ENCODE measurements at regions not wholly inside any gene's neighbourhood (a gene's known extent, or its start where the extent isn't known, plus 50 kb on each side); places are given as distances from the start of the nearest gene placed in this dataset.

DNA sequence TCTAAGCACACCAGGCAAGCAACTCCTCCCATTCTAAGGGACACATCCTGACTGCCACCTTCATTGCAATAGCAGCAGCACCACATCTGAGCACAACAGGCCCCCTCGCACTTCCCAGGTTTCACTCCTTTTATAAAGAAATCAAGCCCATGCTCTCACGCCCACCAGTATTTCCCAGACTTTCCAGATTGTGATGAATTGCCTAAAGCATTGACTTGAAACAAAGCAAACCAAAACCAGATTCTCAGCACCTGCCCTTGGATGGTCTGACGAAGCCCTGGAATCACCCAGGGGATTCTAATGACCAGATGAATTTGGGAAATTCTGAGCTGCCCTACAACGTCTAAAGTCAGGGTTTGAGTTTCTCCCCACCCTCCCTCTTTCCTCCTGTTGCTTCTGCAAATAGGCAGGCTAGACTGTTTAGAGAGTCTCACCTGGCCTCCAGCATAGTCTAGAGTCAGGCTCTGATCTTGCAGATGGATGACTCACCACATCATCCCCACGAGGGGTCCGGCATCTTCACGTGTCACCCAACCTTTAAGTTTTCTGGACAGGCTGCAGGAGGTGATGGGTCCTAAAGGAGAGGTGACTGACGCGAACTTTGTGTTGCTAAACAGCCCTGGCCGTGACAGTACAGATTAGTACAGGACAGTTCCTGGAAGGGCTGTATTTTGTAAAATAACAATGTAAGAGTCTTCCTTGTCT is 198.0 kb downstream of the SKIDA1 start:
- 79 to 82% methylated on average over 10 of the region's 10 CpGs for WGBS, 2 donors
- H3K36me3 ChIP-seq (ENCODE audit: control insufficient read depth in 1 of 2, insufficient read depth in 2 of 2, low read length in 1 of 2), result no peaks in the 10 kb centered on the region
- no peak overlapping the region for H3K27ac ChIP-seq (ENCODE audit: low read depth in 1 of 2, low read length in 2 of 2)
- H3K4me1 ChIP-seq (ENCODE audit: control insufficient read depth in 1 of 2, insufficient read depth in 2 of 2, low read length in 2 of 2), result no peaks in the 10 kb centered on the region
- intact Hi-C loops (cut with DNase I), result no loop called here
- ATAC-seq (ENCODE audit: low FRiP score), result no peak
- H3K9me3 ChIP-seq (ENCODE audit: control insufficient read depth, low read length), result no peaks in the 10 kb centered on the region
- no peak overlapping the region for H3K4me3 ChIP-seq (ENCODE audit: low read length in 2 of 2)
- DNase-seq, result no peak
- H3K27me3 ChIP-seq (ENCODE audit: control insufficient read depth in 1 of 2, insufficient read depth in 2 of 2, low read length in 1 of 2), result no peaks in the 10 kb centered on the region

DNA sequence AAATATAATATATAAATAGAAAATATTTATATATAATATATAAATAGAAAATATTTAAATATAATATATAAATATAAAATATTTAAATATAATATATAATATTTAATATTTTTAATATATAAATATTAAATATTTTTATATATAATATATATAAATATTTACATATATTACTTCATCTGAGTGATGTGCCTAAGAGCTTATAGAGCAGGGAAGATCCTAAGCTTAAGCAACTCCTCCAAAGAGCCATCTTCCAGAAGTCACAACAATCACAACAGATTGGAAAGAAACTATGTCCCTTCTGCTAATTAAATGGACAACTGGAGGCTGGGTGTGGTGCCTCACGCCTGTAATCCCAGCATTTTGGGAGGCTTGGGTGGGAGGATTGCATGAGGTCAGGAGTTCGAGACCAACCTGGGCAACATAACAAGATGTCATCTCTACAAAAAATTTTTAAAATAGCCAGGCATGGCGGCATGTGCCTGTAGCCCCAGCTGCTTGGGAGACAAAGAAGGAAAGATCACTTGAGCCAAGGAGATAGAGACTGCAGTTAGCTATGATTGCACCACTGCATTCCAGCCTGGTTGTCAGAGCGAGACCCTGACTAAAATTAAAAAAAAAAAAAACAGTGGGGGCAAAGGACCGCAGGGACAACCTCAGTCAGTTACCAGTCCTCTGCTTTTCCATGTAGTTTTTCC is 198.7 kb downstream of the SKIDA1 start:
- ATAC-seq (ENCODE audit: low FRiP score), result no peak
- H3K27me3 ChIP-seq (ENCODE audit: control insufficient read depth in 1 of 2, insufficient read depth in 2 of 2, low read length in 1 of 2), result no peaks in the 10 kb centered on the region
- no peaks in the 10 kb centered on the region for H3K9me3 ChIP-seq (ENCODE audit: control insufficient read depth, low read length)
- 84 to 91% methylated on average over 5 of the region's 5 CpGs for WGBS, 2 donors
- no peak overlapping the region for H3K4me3 ChIP-seq (ENCODE audit: low read length in 2 of 2)
- H3K4me1 ChIP-seq (ENCODE audit: control insufficient read depth in 1 of 2, insufficient read depth in 2 of 2, low read length in 2 of 2), result no peaks in the 10 kb centered on the region
- H3K27ac ChIP-seq (ENCODE audit: low read depth in 1 of 2, low read length in 2 of 2), result no peak overlapping the region
- H3K36me3 ChIP-seq (ENCODE audit: control insufficient read depth in 1 of 2, insufficient read depth in 2 of 2, low read length in 1 of 2), result no peaks in the 10 kb centered on the region
- DNase-seq, result no peak
- intact Hi-C loops (cut with DNase I), result no loop called here

DNA sequence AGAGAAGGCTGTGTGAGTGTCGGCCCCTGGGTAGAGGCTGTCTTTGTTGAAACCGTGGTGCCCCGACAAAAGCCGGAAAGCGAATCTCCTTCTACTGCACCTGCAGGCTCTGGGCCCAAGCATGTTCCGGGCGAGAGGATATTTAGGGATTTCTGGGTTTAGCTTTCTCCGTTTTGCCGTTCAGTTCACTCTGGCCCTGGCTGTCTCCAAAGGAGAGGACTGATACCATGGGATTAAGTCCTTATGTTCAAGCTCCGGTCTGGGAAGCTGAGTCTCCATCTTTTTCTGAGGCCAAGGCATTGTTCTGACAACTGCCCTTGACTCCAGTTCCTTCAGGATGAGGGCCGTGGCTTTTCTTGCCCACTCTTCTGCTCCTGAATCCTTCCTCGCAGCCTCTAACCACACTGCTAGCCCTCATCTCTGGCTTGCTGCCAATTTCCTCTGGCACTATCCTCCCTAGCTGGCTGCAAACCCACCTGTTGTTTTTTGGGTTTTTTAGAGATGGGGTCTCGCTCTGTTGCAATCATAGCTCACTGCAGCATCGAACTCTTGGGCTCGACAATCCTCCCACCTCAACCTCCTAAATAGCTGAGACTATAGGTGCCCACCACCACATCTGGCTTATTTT is 206.8 kb downstream of the SKIDA1 start:
- Histone ChIP-seq H3K27ac (ENCODE audit: low read depth in 1 of 2, low read length in 2 of 2) (no peak overlapping the region), H3K9me3 (ENCODE audit: control insufficient read depth, low read length) (no peaks in the 10 kb centered on the region), H3K36me3 (ENCODE audit: control insufficient read depth in 1 of 2, insufficient read depth in 2 of 2, low read length in 1 of 2) (no peaks in the 10 kb centered on the region), H3K27me3 (ENCODE audit: control insufficient read depth in 1 of 2, insufficient read depth in 2 of 2, low read length in 1 of 2) (no peaks in the 10 kb centered on the region), H3K4me3 (ENCODE audit: low read length in 2 of 2) (no peak overlapping the region), H3K4me1 (ENCODE audit: control insufficient read depth in 1 of 2, insufficient read depth in 2 of 2, low read length in 2 of 2) (no peaks in the 10 kb centered on the region)
- no peak for ATAC-seq (ENCODE audit: low FRiP score)
- DNase-seq, result no peak
- intact Hi-C loops (cut with DNase I), result no loop called here
- 81% methylated on average over 15 of the region's 15 CpGs for WGBS, 2 donors

DNA sequence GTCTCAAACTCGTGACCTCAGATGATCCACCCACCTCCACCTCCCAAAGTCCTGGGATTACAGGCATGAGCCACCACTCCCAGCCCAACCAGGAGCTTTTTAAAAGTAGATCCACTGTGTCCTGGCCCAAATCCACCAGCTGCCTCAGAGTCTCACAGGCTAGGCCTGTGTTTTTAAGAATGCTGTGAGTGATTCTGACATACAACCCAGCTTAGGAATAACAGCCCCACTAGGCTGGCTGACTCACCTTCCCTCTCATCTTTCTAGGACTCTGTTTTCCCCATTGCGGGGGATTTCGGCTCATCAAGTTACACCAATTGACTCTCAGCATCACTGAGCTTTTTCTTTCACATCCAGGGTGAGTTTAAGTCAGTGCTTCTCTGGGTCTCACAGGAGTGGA is 207.6 kb downstream of the SKIDA1 start:
- DNase-seq, result no peak
- no peak overlapping the region for H3K4me3 ChIP-seq (ENCODE audit: low read length in 2 of 2)
- whole genome bisulfite sequencing, 2 donors, result 90 to 92% methylated on average over 3 of the region's 3 CpGs
- H3K4me1 ChIP-seq (ENCODE audit: control insufficient read depth in 1 of 2, insufficient read depth in 2 of 2, low read length in 2 of 2), result no peaks in the 10 kb centered on the region
- ATAC-seq (ENCODE audit: low FRiP score), result no peak
- no peaks in the 10 kb centered on the region for H3K27me3 ChIP-seq (ENCODE audit: control insufficient read depth in 1 of 2, insufficient read depth in 2 of 2, low read length in 1 of 2)
- no peaks in the 10 kb centered on the region for H3K36me3 ChIP-seq (ENCODE audit: control insufficient read depth in 1 of 2, insufficient read depth in 2 of 2, low read length in 1 of 2)
- intact Hi-C loops (cut with DNase I), result no loop called here
- H3K9me3 ChIP-seq (ENCODE audit: control insufficient read depth, low read length), result no peaks in the 10 kb centered on the region
- no peak overlapping the region for H3K27ac ChIP-seq (ENCODE audit: low read depth in 1 of 2, low read length in 2 of 2)

DNA sequence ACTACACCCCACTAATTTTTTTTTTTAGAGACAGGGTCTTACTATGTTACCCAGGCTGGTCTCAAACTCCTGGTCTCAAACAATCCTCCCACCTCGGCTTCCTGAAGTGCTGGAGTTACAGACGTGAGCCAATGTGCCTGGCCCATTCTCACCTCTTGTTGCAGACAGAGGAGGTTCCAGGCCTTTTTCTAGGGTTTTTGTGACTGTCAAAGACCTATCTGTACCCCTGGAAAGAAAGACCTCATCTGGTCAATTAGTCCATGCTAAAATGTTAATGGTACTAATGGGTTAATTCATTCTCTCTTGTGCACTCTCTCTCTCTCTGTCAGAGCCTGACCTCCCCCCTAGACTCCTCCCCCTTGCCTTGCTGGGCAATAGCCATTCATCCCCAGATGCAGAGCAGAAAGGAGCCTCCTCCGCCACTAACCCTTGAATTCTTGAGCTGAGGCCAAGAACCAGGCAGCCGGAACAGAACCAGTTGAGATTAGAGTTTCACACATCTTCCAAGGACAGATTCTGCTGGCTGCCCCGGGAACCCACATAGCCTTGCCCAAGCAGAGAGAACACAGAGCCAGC is 209.7 kb downstream of the SKIDA1 start:
- DNase-seq (peak; percentile 76 to 85), ATAC-seq (ENCODE audit: low FRiP score) (peak; percentile 74)
- Histone ChIP-seq H3K27ac (ENCODE audit: low read depth in 1 of 2, low read length in 2 of 2) (no peak overlapping the region), H3K27me3 (ENCODE audit: control insufficient read depth in 1 of 2, insufficient read depth in 2 of 2, low read length in 1 of 2) (no peaks in the 10 kb centered on the region), H3K36me3 (ENCODE audit: control insufficient read depth in 1 of 2, insufficient read depth in 2 of 2, low read length in 1 of 2) (no peaks in the 10 kb centered on the region), H3K4me3 (ENCODE audit: low read length in 2 of 2) (no peak overlapping the region), H3K9me3 (ENCODE audit: control insufficient read depth, low read length) (no peaks in the 10 kb centered on the region), H3K4me1 (ENCODE audit: control insufficient read depth in 1 of 2, insufficient read depth in 2 of 2, low read length in 2 of 2) (no peaks in the 10 kb centered on the region)
- intact Hi-C loops (cut with DNase I), result no loop called here
- WGBS, 2 donors, result 18 to 21% methylated on average over 5 of the region's 5 CpGs

DNA sequence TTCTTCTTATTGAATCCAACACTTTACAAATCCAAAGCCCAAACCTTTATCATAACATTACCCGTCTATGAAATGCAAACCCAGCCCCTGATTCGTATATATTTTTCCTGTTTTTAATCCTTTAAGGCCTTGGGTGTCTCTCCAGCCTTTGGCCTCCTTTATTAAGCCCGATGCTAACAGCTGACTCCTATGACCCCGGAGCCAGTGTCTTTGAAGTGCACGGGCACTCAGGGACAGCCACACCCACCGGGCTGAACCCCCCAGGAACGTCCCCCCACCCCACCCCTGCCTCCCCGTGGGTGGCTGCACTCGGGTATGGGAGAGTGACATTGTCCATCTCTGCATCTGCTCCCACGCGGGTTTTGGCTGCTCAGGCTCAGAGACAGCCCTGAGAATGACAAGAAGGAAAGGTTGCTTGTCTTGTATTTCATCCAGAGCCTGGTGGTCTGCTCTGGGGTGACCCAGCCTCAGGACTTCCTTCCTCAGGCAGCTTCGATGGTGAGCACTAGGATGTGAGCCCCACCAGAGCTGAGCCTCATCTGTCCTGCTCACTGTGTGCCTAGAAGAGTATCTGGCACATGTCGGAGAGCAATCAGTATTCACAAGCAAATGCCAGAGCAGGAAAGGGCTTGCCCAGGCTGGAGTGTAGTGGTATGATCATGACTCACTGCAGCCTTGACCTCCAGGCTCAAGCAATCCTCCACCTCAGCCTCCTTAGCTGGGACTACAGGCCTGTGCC is 210.4 kb downstream of the SKIDA1 start:
- intact Hi-C loops (cut with DNase I), result no loop called here
- Histone ChIP-seq H3K9me3 (ENCODE audit: control insufficient read depth, low read length) (no peaks in the 10 kb centered on the region), H3K4me3 (ENCODE audit: low read length in 2 of 2) (no peak overlapping the region), H3K36me3 (ENCODE audit: control insufficient read depth in 1 of 2, insufficient read depth in 2 of 2, low read length in 1 of 2) (no peaks in the 10 kb centered on the region), H3K27me3 (ENCODE audit: control insufficient read depth in 1 of 2, insufficient read depth in 2 of 2, low read length in 1 of 2) (no peaks in the 10 kb centered on the region), H3K27ac (ENCODE audit: low read depth in 1 of 2, low read length in 2 of 2) (peak overlapping the region in 1 of 2 donors; percentile 7), H3K4me1 (ENCODE audit: control insufficient read depth in 1 of 2, insufficient read depth in 2 of 2, low read length in 2 of 2) (no peaks in the 10 kb centered on the region)
- 32 to 36% methylated on average over 13 of the region's 13 CpGs for WGBS, 2 donors
- ATAC-seq (ENCODE audit: low FRiP score) (peak; percentile 39), DNase-seq (peak in 1 of 2 donors; percentile 58)

DNA sequence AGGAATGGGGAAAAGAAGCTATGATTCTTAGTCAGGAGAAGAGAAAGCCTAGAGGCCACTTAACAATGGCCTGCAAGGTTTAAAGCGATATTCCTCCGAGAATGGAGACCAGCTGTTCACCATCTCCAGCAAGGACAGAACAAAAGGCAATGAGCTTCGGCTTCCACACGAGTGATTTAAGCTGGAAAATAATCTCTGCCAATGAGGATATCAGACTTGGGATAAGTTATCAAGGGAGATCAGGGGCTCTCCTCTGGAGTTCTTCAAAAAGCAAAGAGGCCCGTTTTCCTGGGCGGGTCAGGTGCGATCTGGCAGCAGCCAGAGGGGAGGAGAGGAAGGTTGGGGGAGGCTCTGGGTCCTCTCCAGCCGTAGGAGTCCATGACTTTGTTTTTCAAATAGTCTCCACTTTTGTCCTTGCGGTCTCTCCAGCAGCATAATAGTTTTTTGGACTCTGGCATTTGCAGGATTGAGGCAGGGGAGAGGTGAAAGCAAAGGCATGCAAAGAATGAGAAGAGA is 211.3 kb downstream of the SKIDA1 start:
- intact Hi-C loops (cut with DNase I), result no loop called here
- no peaks in the 10 kb centered on the region for H3K27me3 ChIP-seq (ENCODE audit: control insufficient read depth in 1 of 2, insufficient read depth in 2 of 2, low read length in 1 of 2)
- H3K27ac ChIP-seq (ENCODE audit: low read depth in 1 of 2, low read length in 2 of 2), result no peak overlapping the region
- no peaks in the 10 kb centered on the region for H3K36me3 ChIP-seq (ENCODE audit: control insufficient read depth in 1 of 2, insufficient read depth in 2 of 2, low read length in 1 of 2)
- no peak for ATAC-seq (ENCODE audit: low FRiP score)
- H3K9me3 ChIP-seq (ENCODE audit: control insufficient read depth, low read length), result no peaks in the 10 kb centered on the region
- no peak for DNase-seq
- H3K4me3 ChIP-seq (ENCODE audit: low read length in 2 of 2), result no peak overlapping the region
- H3K4me1 ChIP-seq (ENCODE audit: control insufficient read depth in 1 of 2, insufficient read depth in 2 of 2, low read length in 2 of 2), result no peaks in the 10 kb centered on the region
- 35 to 45% methylated on average over 9 of the region's 9 CpGs for WGBS, 2 donors

DNA sequence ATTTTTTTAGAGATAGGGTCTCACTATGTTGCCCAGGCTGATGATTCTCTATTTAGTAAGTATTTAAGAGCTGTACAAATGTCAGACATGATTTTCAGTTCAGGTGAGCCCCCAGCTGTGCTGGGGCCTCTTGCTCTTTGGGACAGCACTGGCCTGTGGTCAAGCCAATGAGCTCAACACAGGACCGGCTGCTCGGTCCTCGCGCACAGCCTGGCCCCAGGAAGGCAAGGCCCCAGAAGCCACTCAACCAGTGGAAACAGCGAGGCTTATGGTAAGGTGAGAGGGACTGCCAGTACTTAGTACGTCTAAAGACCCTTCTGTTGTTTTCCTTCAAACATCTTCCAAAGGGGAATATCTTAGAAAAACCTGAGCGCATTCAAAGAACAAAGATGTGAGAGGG is 211.8 kb downstream of the SKIDA1 start:
- WGBS, 2 donors, result 88 to 89% methylated on average over 7 of the region's 7 CpGs
- DNase-seq, result no peak
- Histone ChIP-seq H3K9me3 (ENCODE audit: control insufficient read depth, low read length) (no peaks in the 10 kb centered on the region), H3K4me3 (ENCODE audit: low read length in 2 of 2) (no peak overlapping the region), H3K4me1 (ENCODE audit: control insufficient read depth in 1 of 2, insufficient read depth in 2 of 2, low read length in 2 of 2) (no peaks in the 10 kb centered on the region), H3K27ac (ENCODE audit: low read depth in 1 of 2, low read length in 2 of 2) (no peak overlapping the region), H3K36me3 (ENCODE audit: control insufficient read depth in 1 of 2, insufficient read depth in 2 of 2, low read length in 1 of 2) (no peaks in the 10 kb centered on the region), H3K27me3 (ENCODE audit: control insufficient read depth in 1 of 2, insufficient read depth in 2 of 2, low read length in 1 of 2) (no peaks in the 10 kb centered on the region)
- no peak for ATAC-seq (ENCODE audit: low FRiP score)
- intact Hi-C loops (cut with DNase I), result no loop called here
